GM12872 (cell line): ENCODE measurements at regions not wholly inside any gene's neighbourhood (a gene's known extent, or its start where the extent isn't known, plus 50 kb on each side); places are given as distances from the start of the nearest gene placed in this dataset.

Experiments used
- TF ChIP-seq, protein P1 (sequence below): IDR thresholded peaks from 3 replicates; pipeline ENCODE4 v1.5.1; 2011; ENCODE audit warnings: low read depth, mild to moderate bottlenecking, low read length, moderate library complexity; ENCODE audit not compliant: insufficient read depth

GRCh38 chr5:28143519-28143918, 1105.1 kb upstream of the CDH9 start:
- TF ChIP-seq, protein P1, sequence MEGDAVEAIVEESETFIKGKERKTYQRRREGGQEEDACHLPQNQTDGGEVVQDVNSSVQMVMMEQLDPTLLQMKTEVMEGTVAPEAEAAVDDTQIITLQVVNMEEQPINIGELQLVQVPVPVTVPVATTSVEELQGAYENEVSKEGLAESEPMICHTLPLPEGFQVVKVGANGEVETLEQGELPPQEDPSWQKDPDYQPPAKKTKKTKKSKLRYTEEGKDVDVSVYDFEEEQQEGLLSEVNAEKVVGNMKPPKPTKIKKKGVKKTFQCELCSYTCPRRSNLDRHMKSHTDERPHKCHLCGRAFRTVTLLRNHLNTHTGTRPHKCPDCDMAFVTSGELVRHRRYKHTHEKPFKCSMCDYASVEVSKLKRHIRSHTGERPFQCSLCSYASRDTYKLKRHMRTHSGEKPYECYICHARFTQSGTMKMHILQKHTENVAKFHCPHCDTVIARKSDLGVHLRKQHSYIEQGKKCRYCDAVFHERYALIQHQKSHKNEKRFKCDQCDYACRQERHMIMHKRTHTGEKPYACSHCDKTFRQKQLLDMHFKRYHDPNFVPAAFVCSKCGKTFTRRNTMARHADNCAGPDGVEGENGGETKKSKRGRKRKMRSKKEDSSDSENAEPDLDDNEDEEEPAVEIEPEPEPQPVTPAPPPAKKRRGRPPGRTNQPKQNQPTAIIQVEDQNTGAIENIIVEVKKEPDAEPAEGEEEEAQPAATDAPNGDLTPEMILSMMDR: no peak

GRCh38 chr5:28132151-28132550, 1093.8 kb upstream of the CDH9 start:
- TF ChIP-seq, protein P1: no peak

DNA sequence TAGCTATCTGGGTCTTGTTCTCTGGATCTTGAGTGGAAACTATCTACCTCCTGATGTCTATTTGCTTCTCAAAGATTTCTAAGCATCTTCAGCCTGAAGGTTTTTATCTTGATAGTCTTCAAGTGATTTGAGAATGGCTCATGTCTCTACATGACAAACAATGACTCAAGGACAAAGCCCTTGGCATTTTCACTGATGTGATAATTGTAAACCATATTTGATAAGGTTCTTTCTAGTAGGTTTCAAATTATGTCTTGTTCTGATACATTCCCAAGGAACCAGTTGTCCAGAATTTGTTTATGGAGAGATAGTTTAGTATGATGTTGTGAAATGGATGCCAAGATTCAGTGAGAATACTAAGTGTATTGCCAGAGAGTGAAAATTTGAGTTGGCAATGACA, 1079.3 kb upstream of the CDH9 start:
- TF ChIP-seq, protein P1: no peak

- TF ChIP-seq, protein P1: no peak
Measured at GRCh38 chr5:28117273-28117672, 1078.9 kb upstream of the CDH9 start.

GRCh38 chr5:28110781-28111180, 1072.4 kb upstream of the CDH9 start:
- TF ChIP-seq, protein P1: no peak

GRCh38 chr5:28104080-28104479, 1065.7 kb upstream of the CDH9 start:
- TF ChIP-seq, protein P1: no peak

DNA sequence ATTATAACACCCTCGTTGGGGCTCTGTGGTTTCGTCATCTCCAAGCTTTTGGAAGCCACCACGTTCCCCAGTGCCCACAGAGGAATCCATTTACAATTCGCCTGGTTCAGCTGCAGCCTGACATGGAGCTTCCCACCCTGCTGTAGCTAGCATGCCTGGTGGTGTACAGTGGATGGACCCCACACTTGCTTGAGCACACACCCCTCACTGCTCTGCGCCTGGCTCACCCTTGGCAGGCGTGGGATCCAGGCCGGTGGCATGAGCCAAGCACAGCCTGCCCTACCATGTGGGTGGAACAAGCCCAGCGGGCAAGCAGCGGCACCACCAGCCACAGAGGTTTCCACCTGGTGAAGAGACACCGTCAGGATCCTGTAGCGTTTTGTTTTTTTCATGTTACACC, 1045.7 kb upstream of the CDH9 start:
- TF ChIP-seq, protein P1: no peak

DNA sequence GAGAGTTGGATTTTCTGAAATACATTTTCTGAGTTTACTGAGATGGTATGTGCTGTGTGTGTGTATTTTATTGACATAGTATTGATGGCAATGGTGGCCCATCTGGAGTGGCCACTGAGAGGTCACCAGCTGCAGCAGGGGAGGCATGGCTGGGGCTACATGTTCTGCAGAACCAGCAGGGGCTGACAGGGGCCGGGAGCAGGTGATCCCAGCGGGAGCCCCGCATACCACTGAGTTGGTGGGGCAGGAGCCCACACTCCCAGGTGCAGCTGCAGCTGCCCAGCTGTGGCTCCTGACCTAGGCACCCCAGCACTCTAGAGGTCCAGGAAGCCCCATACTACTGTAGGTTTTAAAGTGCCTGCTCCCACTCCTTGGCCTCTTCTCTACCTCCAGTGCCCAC, 1044.2 kb upstream of the CDH9 start:
- TF ChIP-seq, protein P1: no peak
